Mesendoderm (in vitro differentiated cells): ENCODE measurements at regions not wholly inside any gene's neighbourhood (a gene's known extent, or its start where the extent isn't known, plus 50 kb on each side); places are given as distances from the start of the nearest gene placed in this dataset.
A peak's percentile ranks its signal among the peaks of the same experiment; 100 is the strongest.

ENCODE experiments used
- DNase-seq: peaks from one replicate; pipeline ENCODE4 v3.0.0; 2013
- H2AK5ac ChIP-seq: 2 replicates; pipeline ENCODE4 v1.6.1; 2013; ENCODE audit warnings: low read length, inconsistent platforms
- H2BK120ac ChIP-seq: 2 replicates; pipeline ENCODE4 v1.6.1; 2013; ENCODE audit warnings: low read depth, mild to moderate bottlenecking, low read length, moderate library complexity, mixed read lengths
- H2BK15ac ChIP-seq: replicated peaks from 2 replicates; pipeline ENCODE4 v1.6.1; 2013; ENCODE audit warnings: low read depth, mild to moderate bottlenecking, moderate library complexity
- H2BK5ac ChIP-seq: 2 replicates; pipeline ENCODE4 v1.6.1; 2013; ENCODE audit warnings: low read length, inconsistent platforms
- H3K18ac ChIP-seq: 2 replicates; pipeline ENCODE4 v1.6.1; 2013; ENCODE audit warnings: mild to moderate bottlenecking, low read length, mixed read lengths
- H3K23ac ChIP-seq: one replicate; pipeline ENCODE4 v1.6.1; 2013; ENCODE audit warnings: low read length
- H3K27ac ChIP-seq: 2 replicates; pipeline ENCODE4 v1.5.1; 2013; ENCODE audit warnings: low read depth, mild to moderate bottlenecking, inconsistent platforms, low read length, moderate library complexity
- H3K27me3 ChIP-seq: 2 replicates; pipeline ENCODE4 v1.6.1; 2013; ENCODE audit warnings: low read length, control low read depth, mild to moderate bottlenecking, inconsistent platforms; ENCODE audit not compliant: insufficient read depth, poor library complexity
- H3K36me3 ChIP-seq: 2 replicates; pipeline ENCODE4 v1.6.1; 2013; ENCODE audit warnings: low read length, inconsistent platforms; ENCODE audit not compliant: control insufficient read depth, insufficient read depth
- H3K4ac ChIP-seq: one replicate; pipeline ENCODE4 v1.6.1; 2013; ENCODE audit warnings: low read depth, mild to moderate bottlenecking, low read length, moderate library complexity
- H3K4me1 ChIP-seq: 2 replicates; pipeline ENCODE4 v1.6.1; 2013; ENCODE audit warnings: low read depth, low read length, inconsistent platforms; ENCODE audit not compliant: control insufficient read depth
- H3K4me2 ChIP-seq: 2 replicates; pipeline ENCODE4 v1.6.1; 2013; ENCODE audit warnings: low read length
- H3K4me3 ChIP-seq: 2 replicates; pipeline ENCODE4 v1.5.1; 2013; ENCODE audit warnings: mild to moderate bottlenecking, low read length
- H3K56ac ChIP-seq: one replicate; pipeline ENCODE4 v1.6.1; 2013; ENCODE audit warnings: low read length
- H3K79me1 ChIP-seq: 2 replicates; pipeline ENCODE4 v1.6.1; 2013; ENCODE audit warnings: low read length, inconsistent platforms
- H3K79me2 ChIP-seq: 2 replicates; pipeline ENCODE4 v1.6.1; 2013; ENCODE audit warnings: mild to moderate bottlenecking, low read length; ENCODE audit not compliant: control insufficient read depth, insufficient read depth
- H3K9ac ChIP-seq: 2 replicates; pipeline ENCODE4 v1.6.1; 2013; ENCODE audit warnings: low read length, inconsistent platforms
- H4K5ac ChIP-seq: one replicate; pipeline ENCODE4 v1.6.1; 2013; ENCODE audit warnings: low read length
- H4K8ac ChIP-seq: one replicate; pipeline ENCODE4 v1.6.1; 2013; ENCODE audit warnings: low read depth, mild to moderate bottlenecking, control low read depth, low read length, moderate library complexity
- WGBS: extraction: QIAGEN DNeasy Blood & Tissue Kit; methylation state at CpG from one replicate; pipeline ENCODE4 v1.1.7; 2013; ENCODE audit warnings: low lambda C conversion rate, missing lambda C conversion rate; ENCODE audit not compliant: insufficient coverage; ENCODE audit errors: extremely low coverage; 5-methylcytosine and 5-hydroxymethylcytosine counted together

GRCh38 chr13:39874331-39875053 lies 219.0 kb downstream of the COG6 start:
- Histone ChIP-seq H2BK15ac (no peak overlapping the region), H3K9ac (no peak overlapping the region), H3K36me3 (no peaks in the 10 kb centered on the region), H3K27me3 (no peaks in the 10 kb centered on the region), H3K4me3 (no peak overlapping the region), H3K27ac (no peak overlapping the region), H3K79me2 (no peaks in the 10 kb centered on the region), H3K18ac (no peak overlapping the region), H3K79me1 (no peaks in the 10 kb centered on the region), H3K56ac (no peak overlapping the region), H2BK5ac (no peak overlapping the region), H2AK5ac (no peak overlapping the region), H3K23ac (no peak overlapping the region), H3K4me1 (no peaks in the 10 kb centered on the region), H4K5ac (no peak overlapping the region), H3K4ac (no peak overlapping the region), H2BK120ac (no peak overlapping the region), H4K8ac (no peak overlapping the region), H3K4me2 (no peak overlapping the region)
- WGBS: no CpG with 5 or more reads among the region's 3 CpGs
- DNase-seq: no peak

GRCh38 chr13:39875111-39875987 lies 219.9 kb downstream of the COG6 start:
- Histone ChIP-seq H3K79me2 (no peaks in the 10 kb centered on the region), H3K4me2 (no peak overlapping the region), H3K36me3 (no peaks in the 10 kb centered on the region), H3K27me3 (no peaks in the 10 kb centered on the region), H3K27ac (no peak overlapping the region), H2AK5ac (no peak overlapping the region), H3K18ac (no peak overlapping the region), H2BK15ac (no peak overlapping the region), H3K79me1 (no peaks in the 10 kb centered on the region), H3K23ac (no peak overlapping the region), H4K8ac (no peak overlapping the region), H3K56ac (no peak overlapping the region), H3K4ac (no peak overlapping the region), H3K4me1 (no peaks in the 10 kb centered on the region), H4K5ac (no peak overlapping the region), H2BK5ac (no peak overlapping the region), H2BK120ac (no peak overlapping the region), H3K4me3 (no peak overlapping the region), H3K9ac (no peak overlapping the region)
- no CpG with 5 or more reads among the region's 9 CpGs for WGBS
- DNase-seq: no peak

GRCh38 chr13:39876258-39876657 lies 220.8 kb downstream of the COG6 start:
- H4K8ac ChIP-seq: no peak overlapping the region
- no peak overlapping the region for H3K4ac ChIP-seq
- H3K27ac ChIP-seq: no peak overlapping the region
- no peaks in the 10 kb centered on the region for H3K4me1 ChIP-seq
- WGBS: no CpG with 5 or more reads among the region's 3 CpGs
- no peak overlapping the region for H3K18ac ChIP-seq
- H3K4me2 ChIP-seq: no peak overlapping the region
- no peaks in the 10 kb centered on the region for H3K36me3 ChIP-seq
- no peaks in the 10 kb centered on the region for H3K27me3 ChIP-seq
- no peak overlapping the region for H2BK15ac ChIP-seq
- no peak overlapping the region for H2BK5ac ChIP-seq
- peak; percentile 26 for DNase-seq
- H3K79me2 ChIP-seq: no peaks in the 10 kb centered on the region
- no peak overlapping the region for H2BK120ac ChIP-seq
- no peak overlapping the region for H3K9ac ChIP-seq
- no peak overlapping the region for H2AK5ac ChIP-seq
- H3K56ac ChIP-seq: no peak overlapping the region
- H4K5ac ChIP-seq: no peak overlapping the region
- no peaks in the 10 kb centered on the region for H3K79me1 ChIP-seq
- H3K23ac ChIP-seq: no peak overlapping the region
- no peak overlapping the region for H3K4me3 ChIP-seq

GRCh38 chr13:39877134-39877533 lies 221.7 kb downstream of the COG6 start:
- WGBS: no CpG with 5 or more reads among the region's 5 CpGs
- Histone ChIP-seq H3K27me3 (no peaks in the 10 kb centered on the region), H3K4ac (no peak overlapping the region), H3K4me2 (no peak overlapping the region), H2BK15ac (no peak overlapping the region), H3K56ac (no peak overlapping the region), H3K23ac (no peak overlapping the region), H3K27ac (no peak overlapping the region), H2AK5ac (no peak overlapping the region), H3K4me1 (no peaks in the 10 kb centered on the region), H3K4me3 (no peak overlapping the region), H2BK5ac (no peak overlapping the region), H3K36me3 (no peaks in the 10 kb centered on the region), H3K79me2 (no peaks in the 10 kb centered on the region), H4K5ac (no peak overlapping the region), H4K8ac (no peak overlapping the region), H3K79me1 (no peaks in the 10 kb centered on the region), H3K18ac (no peak overlapping the region), H2BK120ac (no peak overlapping the region), H3K9ac (no peak overlapping the region)
- DNase-seq: no peak

- H3K9ac ChIP-seq: no peak overlapping the region
- H4K5ac ChIP-seq: no peak overlapping the region
Observed at GRCh38 chr13:39879286-39880035, 224.0 kb downstream of the COG6 start.

More at GRCh38 chr13:39879286-39880035, 224.0 kb downstream of the COG6 start:
- H3K4me2 ChIP-seq: no peak overlapping the region
- no peak overlapping the region for H3K56ac ChIP-seq
- no peaks in the 10 kb centered on the region for H3K79me2 ChIP-seq
- no peaks in the 10 kb centered on the region for H3K36me3 ChIP-seq
- H3K18ac ChIP-seq: no peak overlapping the region
- H2BK120ac ChIP-seq: no peak overlapping the region
- H3K23ac ChIP-seq: no peak overlapping the region
- no peaks in the 10 kb centered on the region for H3K79me1 ChIP-seq
- 100% methylated on average over 1 of the region's 4 CpGs for WGBS
- H3K27me3 ChIP-seq: no peaks in the 10 kb centered on the region
- no peak overlapping the region for H3K27ac ChIP-seq
- H2AK5ac ChIP-seq: no peak overlapping the region
- no peak for DNase-seq
- H4K8ac ChIP-seq: no peak overlapping the region
- no peak overlapping the region for H3K4ac ChIP-seq
- H3K4me3 ChIP-seq: no peak overlapping the region
- no peak overlapping the region for H2BK15ac ChIP-seq
- no peak overlapping the region for H2BK5ac ChIP-seq
- no peaks in the 10 kb centered on the region for H3K4me1 ChIP-seq
